Stimulated activated CD4-positive, alpha-beta T cell treated with anti-CD3 and anti-CD28 coated beads, Interleukin-4, amount 100 ng/mL, for 4 hours (primary cell): ENCODE measurements at regions not wholly inside any gene's neighbourhood (a gene's known extent, or its start where the extent isn't known, plus 50 kb on each side); places are given as distances from the start of the nearest gene placed in this dataset.
"Not testable (repeated sequence)": the region's sequence is repeated elsewhere in the genome, so short reads cannot be mapped to it uniquely, and the experiment has no call there.

Experiments used
- DNase-seq, 2 experiments: peaks; one replicate each; pipeline ENCODE4 v3.0.0-alpha.2; 2020

GRCh38 chr11:45378516-45378915, 92.4 kb upstream of the SYT13 start:
- DNase-seq, result no peak

GRCh38 chr11:45374653-45375059, 88.5 kb upstream of the SYT13 start:
- no peak for DNase-seq

- DNase-seq, result no peak
Measured at GRCh38 chr11:45374130-45374529, 88.0 kb upstream of the SYT13 start.

GRCh38 chr11:45373506-45374035, 87.4 kb upstream of the SYT13 start:
- no peak for DNase-seq

- not testable (repeated sequence) for DNase-seq
Measured at GRCh38 chr11:45372414-45372813, 86.3 kb upstream of the SYT13 start.

- peak; percentile 42 for DNase-seq
Measured at GRCh38 chr11:45371251-45372115, 85.3 kb upstream of the SYT13 start.

GRCh38 chr11:45369313-45369712, 83.2 kb upstream of the SYT13 start:
- no peak for DNase-seq

- DNase-seq, result no peak
Measured at GRCh38 chr11:45368697-45369096, 82.6 kb upstream of the SYT13 start.

GRCh38 chr11:45366619-45367190, 80.6 kb upstream of the SYT13 start:
- no peak for DNase-seq

GRCh38 chr11:45365961-45366618, 79.9 kb upstream of the SYT13 start:
- no peak for DNase-seq

GRCh38 chr11:45362636-45363035, 76.5 kb upstream of the SYT13 start:
- DNase-seq, result no peak

GRCh38 chr11:45361551-45361950, 75.4 kb upstream of the SYT13 start:
- DNase-seq, result no peak

GRCh38 chr11:45355706-45356041, 69.5 kb upstream of the SYT13 start:
- no peak for DNase-seq

- peak; percentile 86 for DNase-seq
Measured at GRCh38 chr11:45354976-45355705, 69.0 kb upstream of the SYT13 start.

- DNase-seq, result no peak
Measured at GRCh38 chr11:45348729-45349128, 62.6 kb upstream of the SYT13 start.

- DNase-seq, result no peak
Measured at GRCh38 chr11:45347348-45348082, 61.4 kb upstream of the SYT13 start.

- no peak for DNase-seq
Measured at GRCh38 chr11:45345491-45345890, 59.4 kb upstream of the SYT13 start.

GRCh38 chr11:45344028-45344427, 57.9 kb upstream of the SYT13 start:
- DNase-seq, result no peak

- no peak for DNase-seq
Measured at GRCh38 chr11:45343444-45343843, 57.3 kb upstream of the SYT13 start.

- DNase-seq, result no peak
Measured at GRCh38 chr11:45341372-45341771, 55.2 kb upstream of the SYT13 start.

- DNase-seq, result peak; percentile 87 to 93
Measured at GRCh38 chr11:45339729-45340519, 53.8 kb upstream of the SYT13 start.
